DND-41 (cell line): ENCODE measurements at regions not wholly inside any gene's neighbourhood (a gene's known extent, or its start where the extent isn't known, plus 50 kb on each side); places are given as distances from the start of the nearest gene placed in this dataset.

Source experiments
- EZH2 ChIP-seq: IDR thresholded peaks from 3 replicates; pipeline ENCODE4 v1.6.1; 2012; ENCODE audit warnings: borderline replicate concordance, low read depth, mild to moderate bottlenecking, moderate library complexity, low read length, inconsistent platforms; ENCODE audit not compliant: severe bottlenecking
- TF ChIP-seq, protein P1 (sequence below): IDR thresholded peaks from 2 replicates; pipeline ENCODE4 v1.5.1; 2012; ENCODE audit warnings: borderline replicate concordance, low read length, moderate library complexity, mild to moderate bottlenecking; ENCODE audit not compliant: poor library complexity, severe bottlenecking; ENCODE audit errors: extremely low read depth

DNA sequence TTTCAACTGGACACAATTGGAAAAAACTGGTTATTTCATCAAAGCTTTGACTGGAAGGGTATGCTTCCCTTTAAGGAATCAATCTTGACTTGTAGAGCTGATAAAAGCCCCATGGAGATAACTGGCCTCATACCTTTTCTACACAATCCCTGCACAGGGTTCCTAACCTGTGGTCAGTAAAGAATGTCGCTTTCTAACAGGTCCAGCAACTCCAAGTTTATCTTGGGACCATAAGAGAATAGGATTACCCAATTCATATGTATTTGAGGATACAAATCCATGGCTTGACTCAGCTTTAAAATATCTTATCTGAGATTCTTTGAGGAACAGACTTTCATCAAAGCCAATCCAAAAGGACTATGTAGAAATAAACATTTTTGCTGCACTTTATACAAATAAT, 1399.8 kb upstream of the PABPC4L start:
- TF ChIP-seq, protein P1, sequence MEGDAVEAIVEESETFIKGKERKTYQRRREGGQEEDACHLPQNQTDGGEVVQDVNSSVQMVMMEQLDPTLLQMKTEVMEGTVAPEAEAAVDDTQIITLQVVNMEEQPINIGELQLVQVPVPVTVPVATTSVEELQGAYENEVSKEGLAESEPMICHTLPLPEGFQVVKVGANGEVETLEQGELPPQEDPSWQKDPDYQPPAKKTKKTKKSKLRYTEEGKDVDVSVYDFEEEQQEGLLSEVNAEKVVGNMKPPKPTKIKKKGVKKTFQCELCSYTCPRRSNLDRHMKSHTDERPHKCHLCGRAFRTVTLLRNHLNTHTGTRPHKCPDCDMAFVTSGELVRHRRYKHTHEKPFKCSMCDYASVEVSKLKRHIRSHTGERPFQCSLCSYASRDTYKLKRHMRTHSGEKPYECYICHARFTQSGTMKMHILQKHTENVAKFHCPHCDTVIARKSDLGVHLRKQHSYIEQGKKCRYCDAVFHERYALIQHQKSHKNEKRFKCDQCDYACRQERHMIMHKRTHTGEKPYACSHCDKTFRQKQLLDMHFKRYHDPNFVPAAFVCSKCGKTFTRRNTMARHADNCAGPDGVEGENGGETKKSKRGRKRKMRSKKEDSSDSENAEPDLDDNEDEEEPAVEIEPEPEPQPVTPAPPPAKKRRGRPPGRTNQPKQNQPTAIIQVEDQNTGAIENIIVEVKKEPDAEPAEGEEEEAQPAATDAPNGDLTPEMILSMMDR = no peak
- no peak for TF ChIP-seq EZH2
